ENCODE measurements at regions not wholly inside any gene's neighbourhood (a gene's known extent, or its start where the extent isn't known, plus 50 kb on each side); places are given as distances from the start of the nearest gene placed in this dataset.
A peak's percentile ranks its signal among the peaks of the same experiment; 100 is the strongest.

DNA sequence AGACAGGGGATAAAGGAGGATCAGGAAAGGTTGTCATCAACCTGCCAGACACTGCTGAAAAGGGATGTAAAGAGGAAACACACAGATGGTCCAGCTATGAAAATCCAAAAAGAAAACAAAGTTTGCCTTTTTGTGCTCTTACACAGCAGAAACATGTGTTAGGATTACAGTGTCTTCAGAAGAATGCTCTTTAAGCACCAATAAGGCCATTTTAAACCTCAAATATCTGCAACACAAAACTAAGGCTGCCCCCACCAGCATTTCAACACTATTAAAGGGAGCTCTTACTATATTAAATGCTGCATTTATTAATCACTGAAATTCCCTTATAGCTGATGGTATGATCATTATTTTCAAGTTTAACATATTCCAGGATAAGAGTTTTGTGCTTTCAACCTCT, 922.5 kb downstream of the NLGN4Y start:
- Histone ChIP-seq H3K4me1 (ENCODE audit: control insufficient read depth, insufficient read depth, low read length, unreplicated experiment) (no peaks in the 10 kb centered on the region), H3K27me3 (ENCODE audit: insufficient read depth, low read length) (no peaks in the 10 kb centered on the region), H3K27ac (ENCODE audit: low read depth, low read length) (no peak overlapping the region), H3K36me3 (ENCODE audit: insufficient read depth, low read length) (no peaks in the 10 kb centered on the region), H3K4me3 (ENCODE audit: low read depth, low read length) (no peak overlapping the region), H2AFZ (ENCODE audit: low read length, unreplicated experiment) (no peak overlapping the region), H3K79me2 (ENCODE audit: control insufficient read depth, insufficient read depth, low read length, unreplicated experiment) (no peaks in the 10 kb centered on the region)

DNA sequence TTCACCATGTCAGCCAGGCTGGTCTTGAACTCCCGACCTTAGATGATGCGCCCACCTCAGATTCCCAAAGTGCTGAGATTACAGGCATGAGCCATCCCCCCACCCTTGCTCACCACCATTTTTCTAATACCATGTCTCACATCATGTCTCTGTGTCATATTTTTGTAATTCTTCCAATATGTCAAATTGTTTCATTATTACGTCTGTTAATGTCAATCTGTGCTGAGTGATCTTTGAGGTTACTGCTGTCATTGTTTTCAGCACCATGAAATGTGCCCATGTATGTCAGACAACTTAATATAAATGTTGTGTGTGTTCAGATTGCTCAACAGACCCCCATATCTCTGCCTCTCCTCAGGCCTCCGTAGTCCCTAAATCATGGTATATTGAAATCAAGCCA, 923.6 kb downstream of the NLGN4Y start:
- Histone ChIP-seq H3K27ac (ENCODE audit: low read depth, low read length) (no peak overlapping the region), H3K4me3 (ENCODE audit: low read depth, low read length) (no peak overlapping the region), H3K4me1 (ENCODE audit: control insufficient read depth, insufficient read depth, low read length, unreplicated experiment) (no peaks in the 10 kb centered on the region), H3K36me3 (ENCODE audit: insufficient read depth, low read length) (no peaks in the 10 kb centered on the region), H3K27me3 (ENCODE audit: insufficient read depth, low read length) (no peaks in the 10 kb centered on the region), H2AFZ (ENCODE audit: low read length, unreplicated experiment) (no peak overlapping the region), H3K79me2 (ENCODE audit: control insufficient read depth, insufficient read depth, low read length, unreplicated experiment) (no peaks in the 10 kb centered on the region)

DNA sequence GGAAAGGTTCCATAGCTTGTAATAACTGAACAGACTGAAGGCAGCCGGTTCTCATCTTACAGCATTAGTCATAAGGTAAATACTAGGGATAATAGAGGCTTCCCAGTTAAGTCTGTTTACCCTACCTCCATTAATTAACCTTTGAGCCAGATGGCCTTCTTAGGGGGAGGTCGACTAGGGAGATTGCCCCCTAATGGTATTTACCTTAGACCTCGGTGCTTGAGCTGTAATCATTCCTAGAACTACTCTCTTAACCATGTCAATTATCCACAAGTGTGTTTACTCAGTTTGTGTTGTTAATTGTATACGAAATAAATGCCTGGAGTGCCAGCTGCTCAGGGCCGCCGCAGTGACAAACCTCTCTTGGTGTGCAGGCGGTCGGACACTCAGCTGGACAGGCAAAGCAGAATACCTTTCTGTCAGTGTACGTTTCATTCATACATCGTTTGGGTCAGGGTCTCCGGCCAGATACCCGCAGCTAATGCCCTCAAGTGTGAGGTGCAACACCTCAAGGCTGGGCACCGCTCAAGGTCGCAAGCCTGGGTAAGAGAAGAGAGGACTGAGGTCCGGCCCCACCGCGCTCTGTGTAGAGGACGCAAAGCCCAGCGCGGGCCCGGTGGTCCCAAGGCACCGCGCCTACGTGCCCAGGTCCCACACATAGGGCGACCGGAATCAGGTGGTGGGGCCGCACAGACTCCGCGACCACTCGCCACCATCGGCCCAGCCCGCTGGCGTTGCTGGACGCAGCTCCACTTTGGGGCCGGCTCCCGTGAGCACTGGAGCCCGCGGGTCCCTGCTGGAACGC, 931.0 kb downstream of the NLGN4Y start:
- H3K27ac ChIP-seq (ENCODE audit: low read depth, low read length) = peak overlapping the region; percentile 26; the same call in 1 of the 2 replicates
- H3K27me3 ChIP-seq (ENCODE audit: insufficient read depth, low read length) = no peaks in the 10 kb centered on the region
- no peak overlapping the region for H2AFZ ChIP-seq (ENCODE audit: low read length, unreplicated experiment)
- H3K4me1 ChIP-seq (ENCODE audit: control insufficient read depth, insufficient read depth, low read length, unreplicated experiment) = no peaks in the 10 kb centered on the region
- H3K79me2 ChIP-seq (ENCODE audit: control insufficient read depth, insufficient read depth, low read length, unreplicated experiment) = no peaks in the 10 kb centered on the region
- peak overlapping the region; percentile 70 for H3K4me3 ChIP-seq (ENCODE audit: low read depth, low read length)
- H3K36me3 ChIP-seq (ENCODE audit: insufficient read depth, low read length) = no peaks in the 10 kb centered on the region

DNA sequence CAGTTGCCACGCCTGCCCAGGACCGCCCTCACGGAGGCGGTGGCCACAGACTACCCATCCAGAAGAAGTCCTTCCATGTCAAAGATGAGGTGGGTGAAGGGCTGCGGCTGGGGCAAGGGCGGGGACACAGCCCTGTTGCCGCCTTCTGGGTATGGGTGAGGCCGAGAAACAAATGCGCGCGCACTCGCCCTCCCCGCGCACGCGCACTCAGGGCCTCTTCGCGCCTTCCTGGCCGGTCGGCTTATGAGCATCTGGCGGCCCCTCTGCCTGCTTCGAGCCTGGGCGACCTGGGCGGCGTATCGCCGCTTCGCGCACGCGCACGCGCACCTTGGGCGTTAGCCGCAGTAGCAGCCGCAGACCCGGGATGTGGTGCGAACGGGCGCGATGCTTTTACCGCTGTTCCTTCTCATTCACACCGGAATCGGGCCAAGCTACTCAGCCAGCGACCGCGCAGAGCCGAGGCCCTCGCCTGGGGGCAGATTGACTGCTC, 931.7 kb downstream of the NLGN4Y start:
- Histone ChIP-seq H3K79me2 (ENCODE audit: control insufficient read depth, insufficient read depth, low read length, unreplicated experiment) (no peaks in the 10 kb centered on the region), H3K27me3 (ENCODE audit: insufficient read depth, low read length) (no peaks in the 10 kb centered on the region), H3K36me3 (ENCODE audit: insufficient read depth, low read length) (no peaks in the 10 kb centered on the region), H3K27ac (ENCODE audit: low read depth, low read length) (no peak overlapping the region), H3K4me3 (ENCODE audit: low read depth, low read length) (peak overlapping the region; percentile 72), H2AFZ (ENCODE audit: low read length, unreplicated experiment) (no peak overlapping the region), H3K4me1 (ENCODE audit: control insufficient read depth, insufficient read depth, low read length, unreplicated experiment) (no peaks in the 10 kb centered on the region)

DNA sequence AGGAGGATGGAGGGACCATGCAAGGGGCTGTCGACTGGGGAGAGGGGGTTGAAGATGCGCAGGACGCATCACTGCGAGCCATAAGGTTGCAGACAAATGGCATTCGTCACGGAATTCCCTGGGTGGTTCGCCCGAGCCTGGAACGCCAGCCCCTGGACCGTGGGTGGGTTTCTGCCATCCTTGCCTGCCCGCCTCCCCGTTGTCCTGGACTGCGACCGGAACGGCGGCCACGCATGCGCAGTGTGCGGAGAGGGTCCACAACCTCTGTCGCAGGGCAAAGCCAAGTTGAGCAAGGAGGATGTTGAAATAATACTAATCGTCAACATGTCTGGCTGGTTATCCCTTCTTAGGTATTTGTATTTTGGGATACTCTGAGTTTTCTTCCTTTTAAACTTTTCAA, 932.2 kb downstream of the NLGN4Y start:
- H3K27ac ChIP-seq (ENCODE audit: low read depth, low read length) = no peak overlapping the region
- H3K27me3 ChIP-seq (ENCODE audit: insufficient read depth, low read length) = no peaks in the 10 kb centered on the region
- H3K79me2 ChIP-seq (ENCODE audit: control insufficient read depth, insufficient read depth, low read length, unreplicated experiment) = no peaks in the 10 kb centered on the region
- H3K4me3 ChIP-seq (ENCODE audit: low read depth, low read length) = peak overlapping the region; percentile 72
- H2AFZ ChIP-seq (ENCODE audit: low read length, unreplicated experiment) = no peak overlapping the region
- no peaks in the 10 kb centered on the region for H3K4me1 ChIP-seq (ENCODE audit: control insufficient read depth, insufficient read depth, low read length, unreplicated experiment)
- no peaks in the 10 kb centered on the region for H3K36me3 ChIP-seq (ENCODE audit: insufficient read depth, low read length)

DNA sequence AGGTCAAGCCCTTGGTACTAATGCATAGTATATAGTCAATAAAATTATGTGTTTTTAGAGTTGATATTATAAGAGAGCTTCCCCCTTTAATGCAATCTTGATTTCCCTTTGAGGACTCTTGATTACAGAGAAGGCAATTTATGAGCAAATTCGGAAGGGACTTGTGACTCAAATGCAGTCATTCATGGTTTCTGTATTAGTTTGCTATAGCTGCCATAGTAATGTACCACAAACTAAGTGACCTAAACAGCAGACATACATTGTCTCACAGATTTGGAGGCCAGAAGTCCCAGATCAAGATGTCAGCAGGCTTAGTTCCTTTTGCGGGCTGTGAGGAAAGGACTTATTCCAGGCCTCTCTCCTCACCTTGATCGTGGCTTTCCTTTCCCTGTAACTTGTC, 933.4 kb downstream of the NLGN4Y start:
- H3K27me3 ChIP-seq (ENCODE audit: insufficient read depth, low read length) = no peaks in the 10 kb centered on the region
- H3K36me3 ChIP-seq (ENCODE audit: insufficient read depth, low read length) = no peaks in the 10 kb centered on the region
- no peaks in the 10 kb centered on the region for H3K4me1 ChIP-seq (ENCODE audit: control insufficient read depth, insufficient read depth, low read length, unreplicated experiment)
- H3K79me2 ChIP-seq (ENCODE audit: control insufficient read depth, insufficient read depth, low read length, unreplicated experiment) = no peaks in the 10 kb centered on the region
- no peak overlapping the region for H2AFZ ChIP-seq (ENCODE audit: low read length, unreplicated experiment)
- H3K27ac ChIP-seq (ENCODE audit: low read depth, low read length) = no peak overlapping the region
- H3K4me3 ChIP-seq (ENCODE audit: low read depth, low read length) = no peak overlapping the region

DNA sequence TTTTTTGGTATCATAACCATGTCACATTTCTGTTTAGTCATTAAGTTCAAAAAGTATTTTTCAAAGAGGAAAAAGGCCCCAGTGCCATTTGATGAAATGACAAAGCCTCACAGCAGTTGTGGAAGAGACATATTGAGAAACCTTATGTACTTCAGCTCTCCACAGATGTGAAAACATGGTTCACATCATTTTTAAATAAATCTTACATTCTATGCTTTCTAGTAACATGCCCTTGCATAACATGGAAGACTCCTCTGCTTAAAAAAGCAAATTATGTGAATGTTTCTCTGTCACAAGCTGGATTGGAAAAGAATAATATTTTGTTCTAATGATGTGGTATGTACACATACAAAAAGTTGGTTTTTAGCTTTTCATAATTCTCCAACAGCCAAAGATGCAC, 934.1 kb downstream of the NLGN4Y start:
- no peaks in the 10 kb centered on the region for H3K36me3 ChIP-seq (ENCODE audit: insufficient read depth, low read length)
- H3K27ac ChIP-seq (ENCODE audit: low read depth, low read length) = no peak overlapping the region
- H3K4me3 ChIP-seq (ENCODE audit: low read depth, low read length) = no peak overlapping the region
- H3K4me1 ChIP-seq (ENCODE audit: control insufficient read depth, insufficient read depth, low read length, unreplicated experiment) = no peaks in the 10 kb centered on the region
- no peak overlapping the region for H2AFZ ChIP-seq (ENCODE audit: low read length, unreplicated experiment)
- no peaks in the 10 kb centered on the region for H3K27me3 ChIP-seq (ENCODE audit: insufficient read depth, low read length)
- no peaks in the 10 kb centered on the region for H3K79me2 ChIP-seq (ENCODE audit: control insufficient read depth, insufficient read depth, low read length, unreplicated experiment)

DNA sequence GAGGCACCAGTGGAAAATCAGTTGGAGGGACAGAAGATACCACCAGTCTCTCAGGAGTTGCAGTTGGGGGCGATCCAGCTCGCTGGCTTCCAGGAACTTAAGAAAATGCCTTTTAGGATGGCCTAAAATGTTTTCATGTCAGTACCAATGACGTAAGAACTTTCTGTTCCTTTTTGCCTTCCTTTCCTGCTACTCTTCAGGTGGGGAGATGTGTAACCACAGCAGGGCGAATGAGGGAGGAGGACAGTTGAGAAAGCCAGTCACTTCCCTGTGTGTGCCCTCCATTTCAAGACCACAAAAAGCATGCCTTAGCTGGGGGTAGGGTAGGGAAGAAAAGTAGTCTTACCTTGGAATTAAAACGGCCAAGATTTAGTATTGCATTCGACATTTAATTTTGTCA, 941.6 kb downstream of the NLGN4Y start:
- Histone ChIP-seq H3K4me1 (ENCODE audit: control insufficient read depth, insufficient read depth, low read length, unreplicated experiment) (peaks cover under 1% of the 10 kb centered on the region), H3K4me3 (ENCODE audit: low read depth, low read length) (no peak overlapping the region), H2AFZ (ENCODE audit: low read length, unreplicated experiment) (no peak overlapping the region), H3K27ac (ENCODE audit: low read depth, low read length) (no peak overlapping the region), H3K79me2 (ENCODE audit: control insufficient read depth, insufficient read depth, low read length, unreplicated experiment) (no peaks in the 10 kb centered on the region), H3K36me3 (ENCODE audit: insufficient read depth, low read length) (no peaks in the 10 kb centered on the region), H3K27me3 (ENCODE audit: insufficient read depth, low read length) (no peaks in the 10 kb centered on the region)

DNA sequence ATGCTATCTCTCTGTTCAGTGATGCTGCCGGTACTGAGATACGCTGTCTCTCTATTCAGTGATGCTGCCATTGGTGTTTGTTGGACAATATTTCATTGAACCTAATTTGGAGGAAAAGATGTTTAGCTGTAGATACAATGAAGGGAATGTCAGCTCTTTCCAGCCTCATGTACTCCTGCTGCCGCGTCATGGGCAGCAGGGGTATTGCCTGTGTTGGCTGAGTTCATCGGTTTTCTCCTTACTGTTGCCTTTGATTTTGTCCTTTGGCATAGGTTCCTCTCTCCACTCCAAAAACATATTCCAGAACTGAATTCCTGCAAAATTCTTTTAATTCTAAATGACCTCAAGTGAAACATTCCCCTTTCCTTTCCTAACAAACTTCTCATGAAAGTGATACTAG, 942.6 kb downstream of the NLGN4Y start:
- Histone ChIP-seq H3K36me3 (ENCODE audit: insufficient read depth, low read length) (no peaks in the 10 kb centered on the region), H3K27ac (ENCODE audit: low read depth, low read length) (no peak overlapping the region), H3K79me2 (ENCODE audit: control insufficient read depth, insufficient read depth, low read length, unreplicated experiment) (no peaks in the 10 kb centered on the region), H3K4me1 (ENCODE audit: control insufficient read depth, insufficient read depth, low read length, unreplicated experiment) (peaks cover 6% of the 10 kb centered on the region), H3K4me3 (ENCODE audit: low read depth, low read length) (no peak overlapping the region), H3K27me3 (ENCODE audit: insufficient read depth, low read length) (no peaks in the 10 kb centered on the region), H2AFZ (ENCODE audit: low read length, unreplicated experiment) (no peak overlapping the region)

DNA sequence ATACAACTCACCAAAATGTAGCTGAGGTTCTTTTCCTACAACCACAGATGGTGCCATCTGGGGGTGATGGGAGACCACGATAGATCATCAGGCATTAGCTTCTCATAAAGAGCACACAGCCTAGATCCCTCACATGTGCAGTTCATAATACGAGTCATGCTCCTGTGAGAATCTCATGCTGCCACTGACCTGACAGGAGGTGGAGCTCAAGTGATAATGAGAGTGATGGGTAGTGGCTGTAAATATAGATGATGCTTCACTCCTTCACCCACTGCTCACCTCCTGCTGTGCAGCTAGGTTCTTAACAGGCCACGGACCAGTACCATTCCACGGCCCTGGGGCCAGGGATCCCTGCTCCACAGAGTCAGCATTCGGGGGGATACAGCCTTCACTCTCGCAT, 943.8 kb downstream of the NLGN4Y start:
- H3K4me1 ChIP-seq (ENCODE audit: control insufficient read depth, insufficient read depth, low read length, unreplicated experiment) = peaks cover 6% of the 10 kb centered on the region
- no peaks in the 10 kb centered on the region for H3K36me3 ChIP-seq (ENCODE audit: insufficient read depth, low read length)
- H2AFZ ChIP-seq (ENCODE audit: low read length, unreplicated experiment) = no peak overlapping the region
- no peak overlapping the region for H3K4me3 ChIP-seq (ENCODE audit: low read depth, low read length)
- no peaks in the 10 kb centered on the region for H3K27me3 ChIP-seq (ENCODE audit: insufficient read depth, low read length)
- no peak overlapping the region for H3K27ac ChIP-seq (ENCODE audit: low read depth, low read length)
- H3K79me2 ChIP-seq (ENCODE audit: control insufficient read depth, insufficient read depth, low read length, unreplicated experiment) = no peaks in the 10 kb centered on the region

DNA sequence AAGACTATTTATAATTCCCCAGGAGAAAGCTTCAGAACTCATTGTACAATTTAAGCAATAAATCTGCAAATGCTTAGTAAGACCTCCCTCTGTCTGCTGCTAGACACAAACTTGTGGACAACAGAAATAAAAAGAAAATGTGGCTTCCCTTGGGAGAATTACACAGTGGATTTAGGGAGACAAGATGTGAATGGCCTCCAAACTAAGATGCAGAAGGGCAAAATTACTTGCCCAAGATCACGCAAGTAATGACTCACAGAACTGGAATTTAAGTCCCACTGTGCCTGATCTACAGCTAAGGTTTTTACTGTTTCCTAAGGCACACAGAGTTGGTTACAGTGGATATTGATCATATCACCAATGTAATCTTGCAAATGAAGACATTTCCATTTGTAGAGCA, 947.0 kb downstream of the NLGN4Y start:
- no peaks in the 10 kb centered on the region for H3K36me3 ChIP-seq (ENCODE audit: insufficient read depth, low read length)
- no peak overlapping the region for H3K4me3 ChIP-seq (ENCODE audit: low read depth, low read length)
- peak overlapping the region; percentile 59 for H3K27ac ChIP-seq (ENCODE audit: low read depth, low read length)
- no peaks in the 10 kb centered on the region for H3K27me3 ChIP-seq (ENCODE audit: insufficient read depth, low read length)
- H3K4me1 ChIP-seq (ENCODE audit: control insufficient read depth, insufficient read depth, low read length, unreplicated experiment) = peaks cover 6% of the 10 kb centered on the region
- no peaks in the 10 kb centered on the region for H3K79me2 ChIP-seq (ENCODE audit: control insufficient read depth, insufficient read depth, low read length, unreplicated experiment)
- no peak overlapping the region for H2AFZ ChIP-seq (ENCODE audit: low read length, unreplicated experiment)
